G401 (cell line): ENCODE measurements at regions not wholly inside any gene's neighbourhood (a gene's known extent, or its start where the extent isn't known, plus 50 kb on each side); places are given as distances from the start of the nearest gene placed in this dataset.
A peak's percentile ranks its signal among the peaks of the same experiment; 100 is the strongest.

Experiments
- DNase-seq: peaks from one replicate; pipeline ENCODE4 v3.0.0-alpha.2; 2015; ENCODE audit warnings: low spot score
- in situ Hi-C: cut with HindIII; loops from 2 replicates; pipeline ENCODE4 v1.10.0; 2016; ENCODE audit warnings: low sequenced_read_pairs, mixed read lengths

DNA sequence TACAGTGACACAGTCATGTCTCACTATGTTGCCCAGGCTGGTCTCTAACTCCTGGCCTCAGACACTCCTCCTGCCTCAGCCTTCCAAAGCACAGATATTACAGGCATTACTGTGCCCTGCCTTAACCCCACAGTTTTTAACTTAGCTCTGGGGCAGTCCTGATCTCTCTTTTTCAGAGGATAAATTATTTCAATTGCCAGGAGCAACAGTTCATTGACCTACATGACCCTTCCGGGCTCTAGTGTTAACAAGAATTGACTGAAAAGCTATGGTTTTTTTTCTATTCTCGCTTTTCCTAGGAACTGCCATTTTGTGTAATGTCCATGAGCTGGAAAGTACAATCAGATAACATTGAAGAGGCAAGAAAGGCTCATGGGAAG is 92.8 kb downstream of the HNRNPLL start:
- in situ Hi-C loops: no loop called here
- no peak for DNase-seq

- DNase-seq: no peak
Measured at GRCh38 chr2:38509314-38509946, 93.3 kb downstream of the HNRNPLL start.

GRCh38 chr2:38508311-38509039 is 94.3 kb downstream of the HNRNPLL start:
- in situ Hi-C loops: no loop called here
- DNase-seq: peak; percentile 73

More at GRCh38 chr2:38509314-38509946, 93.3 kb downstream of the HNRNPLL start:
- in situ Hi-C loops: no loop called here

DNA sequence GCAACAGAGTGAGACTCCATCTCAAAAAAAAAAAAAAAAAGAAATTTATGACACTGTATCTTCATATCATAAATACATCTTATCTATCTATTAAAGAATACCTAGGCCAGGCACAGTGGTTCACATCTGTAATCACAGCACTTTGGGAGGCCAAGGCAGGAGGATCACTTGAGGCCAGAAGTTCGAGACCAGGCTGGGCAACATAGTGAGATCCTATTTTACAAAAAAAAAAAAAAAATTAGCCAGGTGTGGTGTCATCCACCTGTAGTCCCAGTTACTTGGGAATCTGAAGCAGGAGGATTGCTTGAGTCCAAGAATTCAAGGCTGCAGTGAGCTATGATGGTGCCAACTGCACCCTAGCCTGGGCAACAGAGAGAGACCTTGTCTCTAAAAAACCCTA is 95.0 kb downstream of the HNRNPLL start:
- in situ Hi-C loops: no loop called here
- DNase-seq: no peak

GRCh38 chr2:38505779-38506178 is 96.9 kb downstream of the HNRNPLL start:
- in situ Hi-C loops: no loop called here
- DNase-seq: no peak

GRCh38 chr2:38504169-38504568 is 98.6 kb downstream of the HNRNPLL start:
- in situ Hi-C loops: no loop called here
- DNase-seq: no peak

DNA sequence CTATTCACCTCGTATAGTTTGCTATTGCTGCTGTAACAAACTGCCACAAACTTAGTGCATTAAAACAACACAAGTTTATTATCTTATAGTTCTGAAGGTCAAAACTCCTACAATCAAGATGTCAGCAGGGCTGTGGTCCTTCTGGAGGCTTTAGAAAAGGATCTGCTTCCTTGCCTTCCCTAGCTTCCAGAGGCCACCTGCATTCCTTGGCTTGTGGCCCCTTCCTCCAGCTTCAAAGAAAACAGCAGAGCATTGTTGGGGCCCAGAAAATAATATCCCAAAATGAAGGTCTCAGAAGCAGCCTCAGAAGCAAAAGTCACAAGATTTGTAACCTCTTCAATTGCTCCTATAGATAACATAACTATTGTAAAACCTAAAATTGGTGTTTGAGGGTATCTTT is 100.6 kb downstream of the HNRNPLL start:
- in situ Hi-C loops: no loop called here
- no peak for DNase-seq

DNA sequence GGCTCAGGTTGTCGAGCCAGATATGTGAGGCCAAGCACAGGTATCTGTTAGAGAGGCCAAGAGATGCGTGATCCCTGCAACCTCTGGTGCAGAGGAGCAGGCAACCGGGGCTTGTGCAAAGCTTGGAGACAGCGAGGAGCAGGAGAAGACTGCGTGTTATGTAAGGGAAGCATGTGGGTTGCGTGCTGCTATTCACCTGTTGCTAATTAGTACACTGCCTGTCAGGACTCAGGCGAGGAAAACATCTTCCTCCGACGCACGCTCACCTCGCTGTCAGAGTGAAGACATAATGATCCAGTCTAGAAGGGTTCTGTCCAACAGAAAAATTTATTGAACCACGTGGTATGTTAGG is 102.5 kb downstream of the HNRNPLL start:
- in situ Hi-C loops: no loop called here

GRCh38 chr2:38499548-38500282 is 103.0 kb downstream of the HNRNPLL start:
- DNase-seq: no peak
- in situ Hi-C loops: no loop called here

More for the DNA sequence above, 102.5 kb downstream of the HNRNPLL start:
- no peak for DNase-seq

DNA sequence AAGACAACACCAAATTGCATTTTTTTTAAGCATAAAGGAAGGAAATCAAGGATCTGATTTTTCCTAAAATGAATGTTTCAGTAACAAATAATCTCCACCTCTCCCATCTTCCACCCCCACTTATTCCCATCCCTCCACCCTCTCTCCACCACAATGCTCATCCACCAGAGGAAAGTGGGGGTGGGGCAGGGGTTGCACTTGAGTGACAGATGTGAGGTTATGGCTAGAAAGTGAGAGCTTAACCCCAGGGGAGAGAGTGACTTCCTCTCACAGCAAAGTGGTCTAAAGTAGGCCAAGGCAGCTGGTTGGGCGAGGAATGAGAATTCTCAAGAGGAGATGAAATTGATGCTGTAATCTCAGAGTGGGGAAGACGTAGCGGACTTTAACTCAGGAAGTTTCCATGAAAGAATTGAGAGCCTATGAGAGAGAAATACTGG is 104.7 kb downstream of the HNRNPLL start:
- DNase-seq: no peak
- in situ Hi-C loops: no loop called here

DNA sequence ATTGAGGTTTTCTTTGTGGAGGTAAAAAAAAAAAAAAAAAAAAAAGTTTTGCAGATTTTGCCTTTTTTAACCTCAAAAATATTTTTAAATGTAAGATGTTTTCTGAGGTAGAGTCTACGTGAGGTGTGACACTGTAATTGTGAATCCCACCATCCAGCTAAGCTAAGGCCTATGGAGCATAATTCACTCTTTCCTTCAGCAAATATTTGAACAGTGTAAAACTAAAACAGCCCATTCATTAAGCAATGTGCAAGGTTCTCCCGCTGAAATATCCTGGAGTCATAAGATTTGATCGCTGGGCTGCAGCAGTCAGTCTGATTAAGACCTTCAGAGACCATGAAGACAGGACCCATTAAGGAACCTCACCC is 105.1 kb downstream of the HNRNPLL start:
- DNase-seq: no peak
- in situ Hi-C loops: no loop called here

DNA sequence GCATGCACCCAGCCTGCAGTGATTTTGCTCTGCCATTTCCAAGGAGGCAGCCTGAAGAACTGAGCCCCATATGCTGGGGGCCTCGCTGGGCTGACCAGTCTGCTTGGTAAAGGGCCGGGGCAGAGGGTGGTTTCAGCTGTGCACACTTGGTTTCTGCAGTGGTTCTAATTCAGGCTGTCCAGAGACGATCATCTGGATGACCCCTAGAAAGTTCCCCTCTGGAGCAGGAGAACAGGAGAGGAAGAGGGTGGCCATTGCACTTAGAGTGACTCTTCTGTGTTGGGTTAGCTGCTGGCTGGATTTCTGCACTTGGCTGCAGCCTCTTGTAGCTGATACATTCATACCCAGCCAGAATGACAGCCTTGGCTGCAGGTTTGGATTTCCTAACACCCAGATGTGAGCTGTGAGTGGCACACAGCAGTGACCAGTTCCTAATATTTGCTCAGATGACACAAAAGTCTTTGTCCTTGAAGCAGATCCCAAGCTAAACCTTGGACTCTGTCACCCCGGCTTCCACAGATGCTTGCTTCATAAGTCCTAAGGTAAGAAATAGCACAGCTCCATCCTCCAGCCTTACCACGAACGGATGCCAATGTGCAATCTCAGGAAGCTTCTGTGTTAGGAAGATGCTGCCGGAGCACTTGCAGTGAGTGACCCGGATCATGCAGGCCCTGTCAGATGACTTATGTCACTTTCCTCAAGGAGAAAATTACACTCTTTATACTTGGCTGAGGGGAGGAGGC is 105.6 kb downstream of the HNRNPLL start:
- in situ Hi-C loops: no loop called here
- DNase-seq: no peak

DNA sequence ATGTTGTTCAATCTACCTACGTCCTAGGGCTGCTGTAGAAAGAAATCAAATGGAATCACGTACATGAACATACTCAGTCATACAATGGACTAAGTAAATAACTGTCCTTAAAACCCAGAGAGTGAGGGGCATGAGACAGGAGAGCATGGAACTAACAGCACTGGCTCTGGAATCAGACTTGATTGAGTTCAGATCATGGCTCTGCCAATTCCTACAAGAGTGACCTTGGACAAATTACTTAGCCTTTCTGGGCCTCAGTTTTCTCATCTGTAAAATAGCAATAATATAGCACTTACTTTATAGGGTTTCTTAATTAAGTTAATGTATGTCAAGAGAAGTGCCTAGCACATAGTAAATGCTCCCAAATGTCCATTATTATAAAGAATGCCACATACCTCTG is 106.8 kb downstream of the HNRNPLL start:
- in situ Hi-C loops: no loop called here
- DNase-seq: no peak

DNA sequence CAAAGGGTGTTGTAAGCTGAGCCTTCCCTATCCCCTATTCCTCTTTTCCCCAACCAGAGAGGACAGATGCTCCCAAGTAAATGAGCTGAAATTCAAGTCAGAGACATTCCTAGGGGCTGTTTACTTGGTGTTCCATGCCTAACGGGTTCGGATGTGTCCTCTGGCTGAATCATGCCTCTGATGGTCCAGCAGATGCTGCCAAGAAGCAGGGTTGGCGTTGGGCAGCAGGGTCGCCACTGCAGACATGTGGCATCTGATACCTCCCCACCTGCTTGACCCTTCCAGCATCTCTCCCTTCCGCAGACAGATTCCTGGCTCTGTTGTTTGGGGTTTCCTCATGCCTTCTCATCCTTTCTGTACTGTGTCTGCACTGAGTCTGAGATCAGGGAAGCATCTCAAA is 108.3 kb downstream of the HNRNPLL start:
- in situ Hi-C loops: no loop called here
- DNase-seq: no peak

DNA sequence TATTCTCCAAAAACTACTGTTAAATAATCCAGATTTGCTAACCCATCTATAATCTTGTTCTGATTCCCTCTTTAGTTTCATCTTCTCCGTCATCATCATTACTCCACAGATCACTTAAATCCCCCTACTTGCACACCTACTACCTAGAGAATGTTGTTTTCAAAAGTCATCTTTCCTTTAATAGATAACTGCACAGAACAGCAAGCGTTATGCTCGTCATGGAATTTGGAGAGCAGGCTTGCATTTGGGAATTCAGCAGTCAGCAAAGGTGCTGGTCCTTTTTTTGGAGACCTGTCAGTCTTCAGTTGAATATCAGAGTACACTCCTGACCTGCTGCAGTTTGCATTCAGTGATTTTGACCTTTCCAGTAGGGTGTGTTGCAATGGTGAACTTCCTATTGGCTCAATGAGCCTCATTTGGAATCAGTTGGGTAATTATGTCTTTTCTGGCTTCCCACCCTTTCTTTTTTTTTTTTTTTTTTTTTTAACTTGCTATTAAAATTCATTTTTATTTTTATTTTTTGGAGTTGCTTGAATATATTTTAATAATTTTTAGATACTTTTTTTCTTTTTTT is 110.6 kb downstream of the HNRNPLL start:
- in situ Hi-C loops: no loop called here
- no peak for DNase-seq

DNA sequence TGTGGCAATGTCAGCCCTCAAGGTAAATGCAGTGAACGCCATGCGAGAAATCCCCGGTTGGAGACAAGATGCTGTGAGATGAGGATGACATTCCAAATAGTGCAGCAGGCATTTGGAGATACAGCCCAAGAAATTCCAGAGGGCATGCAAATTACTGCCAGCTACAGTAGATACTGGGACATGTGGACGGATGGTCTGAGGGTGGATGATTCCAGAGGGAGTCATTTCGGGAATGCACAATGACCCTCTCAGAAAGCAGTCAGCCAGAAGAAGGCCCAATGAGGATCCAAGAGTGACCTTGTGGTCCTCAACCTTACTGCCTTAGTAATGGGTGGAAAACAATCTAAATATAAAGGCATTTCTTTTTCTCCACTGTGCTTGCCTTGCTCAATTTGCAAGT is 111.3 kb downstream of the HNRNPLL start:
- DNase-seq: no peak

DNA sequence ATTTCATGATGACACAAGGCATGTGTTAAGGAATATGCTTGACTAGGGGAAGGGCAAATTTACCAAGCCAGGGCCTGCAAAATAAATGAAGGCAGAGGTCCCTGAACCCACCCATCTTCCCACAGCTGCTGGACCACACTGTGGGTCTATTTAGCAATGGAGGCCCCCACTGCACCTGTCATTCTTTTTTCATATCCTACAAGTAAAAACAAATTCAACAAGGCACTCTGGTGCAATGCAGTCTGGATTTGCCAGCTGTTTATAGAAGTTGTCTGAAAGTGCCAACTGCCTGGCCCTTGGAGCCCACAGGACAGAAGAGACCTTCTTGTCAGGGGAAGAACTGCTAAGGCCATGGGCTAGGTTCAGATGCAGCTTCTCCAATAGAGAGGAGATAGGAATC is 112.8 kb upstream of the ATL2 start:
- in situ Hi-C loops: no loop called here
- no peak for DNase-seq

More for the DNA sequence above, 111.3 kb downstream of the HNRNPLL start:
- in situ Hi-C loops: no loop called here

GRCh38 chr2:38487852-38488251 is 110.8 kb upstream of the ATL2 start:
- DNase-seq: no peak
- in situ Hi-C loops: no loop called here

DNA sequence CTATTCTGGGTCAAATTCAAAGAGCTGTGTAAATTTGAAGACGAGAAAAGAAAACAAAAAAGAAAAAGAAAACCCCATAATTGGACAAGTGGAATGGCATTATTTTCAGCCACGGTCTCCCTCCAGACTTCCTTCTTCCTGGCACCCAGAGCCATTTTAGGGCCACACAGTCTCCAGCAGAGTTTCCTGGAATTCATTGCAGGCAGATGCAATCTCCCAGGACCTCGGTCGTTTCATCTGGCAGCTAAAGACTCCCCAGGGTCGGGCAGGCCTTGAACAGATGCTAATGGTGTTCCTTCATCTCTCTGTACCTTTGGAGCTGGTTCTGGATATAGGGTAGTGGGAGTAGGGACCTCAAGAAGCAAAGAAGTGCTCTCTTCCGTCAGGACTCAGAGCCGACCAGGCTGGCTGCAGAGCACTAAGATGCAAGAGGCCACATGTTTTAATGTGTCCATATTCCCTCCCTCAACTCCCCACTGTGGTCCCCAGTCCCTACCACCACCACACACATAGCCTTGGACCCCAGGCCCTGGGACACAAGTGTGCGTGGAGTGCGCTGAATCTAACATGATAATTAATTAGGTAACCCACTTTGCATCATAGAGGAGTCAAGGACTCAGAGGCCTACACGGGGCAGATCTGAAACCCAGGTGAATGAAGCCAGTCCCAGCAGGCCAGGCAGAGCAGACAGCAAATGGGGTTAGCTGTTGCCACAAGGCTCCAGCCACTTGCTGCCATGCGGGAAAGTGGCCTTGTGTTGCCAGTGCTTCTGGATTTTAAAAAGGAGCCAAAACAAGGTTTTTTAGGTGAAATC is 109.3 kb upstream of the ATL2 start:
- DNase-seq: no peak
- in situ Hi-C loops: no loop called here
